HG02763 (cell line): ENCODE measurements at regions not wholly inside any gene's neighbourhood (a gene's known extent, or its start where the extent isn't known, plus 50 kb on each side); places are given as distances from the start of the nearest gene placed in this dataset.

ENCODE experiments used
- ATAC-seq: cut with Tn5 transposase; IDR thresholded peaks from one replicate; pipeline ENCODE4 v1.9.1; 2021; ENCODE audit warnings: mild to moderate bottlenecking, moderate library complexity; ENCODE audit not compliant: unreplicated experiment

DNA sequence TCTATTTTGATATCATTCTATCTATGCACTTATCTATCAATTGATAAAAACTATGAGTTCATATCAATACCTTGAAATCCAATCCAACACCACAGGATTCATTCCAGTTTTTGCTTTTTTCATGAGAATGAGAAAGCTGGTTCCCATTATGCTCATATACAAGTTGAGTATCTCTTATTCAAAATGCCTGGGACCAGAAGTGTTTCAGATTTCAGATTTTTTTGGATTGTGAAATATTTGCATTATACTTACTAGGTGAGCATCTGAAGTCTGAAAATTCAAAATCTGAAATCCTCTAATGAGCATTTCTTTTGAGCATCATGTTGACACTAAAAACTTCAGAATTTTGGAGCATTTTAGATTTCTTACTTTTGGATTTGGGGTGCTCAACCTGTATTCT lies 67.8 kb upstream of the DCBLD2 start:
- no peak for ATAC-seq

GRCh38 chr3:98968824-98969223 lies 67.3 kb upstream of the DCBLD2 start:
- ATAC-seq = no peak

- ATAC-seq = no peak
These were observed 66.9 kb upstream of the DCBLD2 start for GRCh38 chr3:98968347-98968746.

GRCh38 chr3:98967758-98968157 lies 66.3 kb upstream of the DCBLD2 start:
- ATAC-seq = no peak

- ATAC-seq = no peak
These were observed 65.5 kb upstream of the DCBLD2 start for GRCh38 chr3:98966862-98967546.

DNA sequence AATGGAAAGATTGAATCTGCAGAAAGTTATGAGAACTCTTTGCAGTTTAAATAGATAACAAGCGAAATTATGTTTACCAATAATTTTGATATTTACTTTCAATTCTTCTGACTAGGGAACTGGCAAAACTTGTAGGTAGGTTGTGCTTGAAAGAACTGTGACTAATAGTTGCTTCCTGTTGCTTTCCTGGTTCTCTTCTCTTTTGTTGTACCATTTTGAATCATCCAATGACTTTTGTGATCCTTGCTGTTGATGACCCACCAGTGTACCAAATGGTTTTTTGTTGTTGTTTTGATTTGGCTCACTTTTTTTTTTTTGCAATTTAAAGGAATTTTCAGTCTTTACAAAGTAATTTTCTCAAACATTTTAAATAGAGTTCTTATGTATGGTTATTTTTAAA lies 64.9 kb upstream of the DCBLD2 start:
- no peak for ATAC-seq

DNA sequence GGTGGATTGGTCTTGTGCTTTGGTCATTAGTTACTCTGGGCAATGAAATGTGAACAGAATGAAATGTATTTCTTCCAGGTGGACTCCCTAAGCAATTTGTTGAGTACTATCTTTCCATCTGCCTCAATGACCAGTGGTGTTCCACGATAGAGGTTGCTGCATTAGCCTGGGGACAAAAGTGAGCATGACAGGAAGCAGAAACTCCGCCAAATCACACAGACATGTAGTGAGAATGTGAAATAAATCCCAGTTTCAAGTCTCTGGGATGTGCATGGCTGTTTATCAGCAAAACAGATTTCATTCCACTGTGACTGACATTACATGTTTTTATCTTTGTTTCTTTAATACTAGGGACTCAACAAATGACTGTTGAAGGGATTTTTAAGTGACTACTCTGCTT lies 63.3 kb upstream of the DCBLD2 start:
- no peak for ATAC-seq

DNA sequence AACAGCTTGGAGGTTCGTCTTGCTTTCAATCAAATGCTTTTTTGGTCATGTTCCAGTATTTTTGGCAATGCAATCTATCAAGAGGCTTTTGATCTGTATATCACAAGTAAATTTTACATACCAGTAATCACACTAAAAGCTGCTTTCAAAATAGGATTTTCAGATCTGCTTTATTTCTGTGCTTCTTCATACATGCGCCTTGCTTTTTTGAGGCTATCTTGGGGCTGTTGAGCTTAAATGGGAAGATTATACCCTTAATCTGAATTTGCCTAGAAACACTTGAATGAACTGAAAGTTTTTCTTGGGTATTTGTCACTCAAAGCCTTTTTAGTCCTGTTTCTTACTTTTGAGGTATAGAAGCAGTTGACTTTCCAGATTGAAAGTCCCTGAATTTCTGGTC lies 62.1 kb upstream of the DCBLD2 start:
- no peak for ATAC-seq

DNA sequence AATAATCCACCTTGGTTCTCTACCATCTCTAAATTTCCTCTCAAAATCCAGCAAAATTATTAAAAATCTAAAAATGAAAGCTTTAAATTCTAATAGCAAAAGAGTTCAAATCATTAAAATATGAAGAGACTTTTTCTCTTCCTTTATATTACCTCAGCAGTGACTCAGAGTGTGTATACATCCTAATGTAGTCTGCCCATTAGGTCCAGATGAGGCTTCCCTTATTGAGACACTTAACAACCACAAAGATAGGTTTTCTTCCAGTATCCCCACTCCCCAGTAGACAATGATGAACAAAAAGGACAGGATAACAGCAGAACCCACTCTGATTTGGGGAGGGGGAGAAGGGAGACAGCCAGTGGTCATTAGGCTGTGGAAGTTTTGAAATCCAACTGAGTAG lies 61.5 kb upstream of the DCBLD2 start:
- ATAC-seq = no peak

DNA sequence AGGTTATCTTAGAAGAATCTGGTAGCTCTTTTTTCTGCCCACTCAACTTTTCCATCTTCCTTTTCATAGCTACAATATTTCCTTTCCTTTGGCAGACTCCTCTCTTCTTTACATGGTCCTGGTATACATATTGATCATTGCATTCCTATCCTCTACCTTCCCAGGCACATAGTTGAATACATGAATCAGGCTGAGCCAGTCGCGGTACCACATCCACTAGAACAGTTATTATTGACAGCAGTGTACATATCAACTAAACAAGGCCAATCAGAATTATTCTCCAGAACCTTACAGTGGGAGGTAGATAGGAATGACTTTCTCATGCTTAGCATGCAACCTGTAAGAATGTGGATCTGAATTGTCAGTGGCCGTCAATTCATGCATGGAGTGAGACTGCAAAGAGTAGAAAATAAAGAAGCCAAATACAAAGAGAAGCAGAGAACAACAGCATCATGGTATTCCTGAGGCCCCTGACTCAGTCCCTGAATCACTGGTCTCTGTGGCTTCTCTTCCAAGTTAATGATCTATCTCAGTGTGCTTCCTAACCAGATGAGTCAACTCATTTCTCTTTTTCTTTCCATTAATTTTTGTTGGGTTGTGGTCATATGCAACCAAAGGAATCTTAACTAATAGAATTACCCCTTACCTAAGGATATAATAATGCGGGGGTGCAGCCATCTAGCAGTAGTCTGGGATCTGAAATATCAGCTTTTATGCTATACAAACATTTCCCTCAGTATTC lies 60.9 kb upstream of the DCBLD2 start:
- no peak for ATAC-seq

DNA sequence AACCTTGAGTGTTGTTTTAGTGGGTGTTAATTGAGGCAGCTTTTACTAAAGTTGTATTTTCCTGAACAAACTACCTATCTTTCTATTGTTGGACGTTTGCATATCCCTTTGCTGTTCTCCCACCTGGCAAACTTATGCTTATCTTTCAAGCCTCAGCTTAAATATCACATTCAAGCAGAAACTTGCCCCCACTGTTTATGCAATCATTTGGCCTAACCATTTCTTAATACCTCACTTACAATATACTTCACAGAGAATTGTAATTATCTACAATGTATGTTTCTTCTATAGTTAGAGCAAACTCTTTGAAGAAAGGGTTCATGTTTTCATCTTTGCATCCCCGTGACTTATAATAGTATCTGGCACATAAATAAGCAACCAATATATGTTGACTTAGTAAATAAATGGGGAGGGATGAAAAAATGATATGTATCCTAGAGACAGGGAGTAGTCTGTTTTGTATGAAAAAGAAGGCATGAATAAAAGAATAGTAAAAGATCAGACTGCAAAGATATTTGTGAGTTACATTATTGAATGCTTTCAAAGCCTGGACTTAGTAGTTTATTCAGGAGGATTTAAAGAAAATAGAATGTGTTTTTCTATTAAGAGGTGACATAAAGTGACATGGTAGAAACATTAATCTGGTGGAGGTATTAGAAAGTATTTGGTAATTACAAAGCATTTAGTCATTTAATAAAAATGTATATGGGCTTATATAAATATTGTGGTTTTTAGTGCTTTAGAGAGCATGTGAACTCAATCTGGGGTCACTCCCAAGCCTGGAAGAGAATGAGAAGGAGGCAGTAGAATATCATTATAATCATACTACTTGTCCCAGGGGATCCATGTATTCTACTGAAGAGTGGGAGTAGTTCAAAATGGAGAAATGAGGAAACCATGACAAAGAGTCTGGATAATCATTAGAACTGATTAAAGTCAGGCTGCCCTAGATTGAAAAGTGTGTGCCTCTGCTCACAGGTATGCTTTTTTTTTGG lies 60.0 kb upstream of the DCBLD2 start:
- no peak for ATAC-seq

- ATAC-seq = no peak
These were observed 56.2 kb upstream of the DCBLD2 start for GRCh38 chr3:98957681-98958080.

DNA sequence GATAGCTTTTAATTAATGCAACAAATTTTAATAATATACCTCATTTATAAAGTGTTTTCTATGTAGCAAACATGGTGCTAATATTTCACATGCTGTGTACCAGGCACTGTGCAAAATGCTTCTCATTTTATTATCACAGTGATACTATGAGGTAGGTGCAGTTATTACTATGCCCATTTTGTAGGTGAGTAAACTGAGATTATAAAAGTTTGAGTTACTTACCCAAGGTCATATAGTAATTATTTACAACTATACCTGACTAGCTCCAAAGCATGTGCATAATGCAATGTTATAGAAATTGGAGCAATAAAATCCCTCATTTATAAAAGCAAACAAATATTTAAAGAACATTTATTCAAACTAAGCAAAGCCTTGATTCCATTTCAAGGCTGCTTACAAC lies 54.5 kb upstream of the DCBLD2 start:
- ATAC-seq = no peak

GRCh38 chr3:98954791-98955604 lies 53.5 kb upstream of the DCBLD2 start:
- ATAC-seq = no peak

DNA sequence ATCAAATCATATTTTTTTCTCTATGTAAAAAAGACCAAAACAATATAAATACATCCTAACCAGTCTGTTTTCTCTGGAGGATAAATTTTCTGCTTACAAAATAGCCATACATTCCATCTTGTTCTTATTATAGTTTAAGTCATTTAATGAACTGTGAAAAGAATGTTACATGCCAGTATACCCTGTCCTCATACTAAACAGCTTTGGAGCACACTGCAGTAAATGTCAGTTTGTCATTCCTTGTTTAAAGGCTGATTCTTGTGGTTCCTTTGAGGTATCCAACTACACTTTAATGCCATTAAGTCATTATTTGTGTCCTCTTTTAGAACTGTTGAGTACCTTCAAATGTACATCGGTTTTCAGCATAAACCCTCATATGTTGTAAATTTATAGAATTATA lies 52.7 kb upstream of the DCBLD2 start:
- ATAC-seq = no peak

- no peak for ATAC-seq
These were observed 50.9 kb upstream of the DCBLD2 start for GRCh38 chr3:98952404-98952803.
